ENCODE measurements at regions not wholly inside any gene's neighbourhood (a gene's known extent, or its start where the extent isn't known, plus 50 kb on each side); places are given as distances from the start of the nearest gene placed in this dataset.
"Not testable (repeated sequence)": the region's sequence is repeated elsewhere in the genome, so short reads cannot be mapped to it uniquely, and the experiment has no call there.

DNA sequence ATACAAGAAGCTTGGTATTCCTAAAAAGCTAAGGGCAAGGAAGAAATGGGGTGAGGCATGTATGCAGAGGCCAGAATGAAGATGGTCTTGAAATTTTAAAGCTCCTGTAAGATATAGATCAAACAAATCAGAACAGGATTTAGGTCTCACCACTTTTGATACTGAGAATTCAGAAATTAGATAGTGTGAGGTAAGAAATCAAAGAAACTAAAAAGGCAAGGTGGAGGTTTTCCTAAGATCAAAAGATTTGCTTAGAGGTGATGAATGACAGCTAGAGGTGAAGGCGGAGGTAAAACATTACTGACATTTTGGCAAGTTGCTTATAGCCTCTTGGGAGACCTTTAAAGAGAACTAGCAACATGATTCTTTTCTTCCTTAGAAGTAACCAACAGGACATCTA is 225.2 kb upstream of the SGK1 start:
- no peaks in the 10 kb centered on the region for H3K36me3 ChIP-seq
- no peak overlapping the region for H3K4me3 ChIP-seq (ENCODE audit: low read depth in 1 of 2, low read length in 1 of 2)
- peaks cover 0 to 8% of the 10 kb centered on the region in 2 experiments for H3K4me1 ChIP-seq (ENCODE audit: control insufficient read depth in 1 of 2, insufficient read depth in 1 of 2, low read depth in 1 of 2, low read length in 1 of 2)
- TF ChIP-seq, protein P1, sequence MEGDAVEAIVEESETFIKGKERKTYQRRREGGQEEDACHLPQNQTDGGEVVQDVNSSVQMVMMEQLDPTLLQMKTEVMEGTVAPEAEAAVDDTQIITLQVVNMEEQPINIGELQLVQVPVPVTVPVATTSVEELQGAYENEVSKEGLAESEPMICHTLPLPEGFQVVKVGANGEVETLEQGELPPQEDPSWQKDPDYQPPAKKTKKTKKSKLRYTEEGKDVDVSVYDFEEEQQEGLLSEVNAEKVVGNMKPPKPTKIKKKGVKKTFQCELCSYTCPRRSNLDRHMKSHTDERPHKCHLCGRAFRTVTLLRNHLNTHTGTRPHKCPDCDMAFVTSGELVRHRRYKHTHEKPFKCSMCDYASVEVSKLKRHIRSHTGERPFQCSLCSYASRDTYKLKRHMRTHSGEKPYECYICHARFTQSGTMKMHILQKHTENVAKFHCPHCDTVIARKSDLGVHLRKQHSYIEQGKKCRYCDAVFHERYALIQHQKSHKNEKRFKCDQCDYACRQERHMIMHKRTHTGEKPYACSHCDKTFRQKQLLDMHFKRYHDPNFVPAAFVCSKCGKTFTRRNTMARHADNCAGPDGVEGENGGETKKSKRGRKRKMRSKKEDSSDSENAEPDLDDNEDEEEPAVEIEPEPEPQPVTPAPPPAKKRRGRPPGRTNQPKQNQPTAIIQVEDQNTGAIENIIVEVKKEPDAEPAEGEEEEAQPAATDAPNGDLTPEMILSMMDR (IDR thresholded peaks at IDR 0.05) = no peak
- peaks cover 12% of the 10 kb centered on the region for H3K27me3 ChIP-seq
- H3K27ac ChIP-seq = no peak overlapping the region
- H3K9me3 ChIP-seq = no peaks in the 10 kb centered on the region

DNA sequence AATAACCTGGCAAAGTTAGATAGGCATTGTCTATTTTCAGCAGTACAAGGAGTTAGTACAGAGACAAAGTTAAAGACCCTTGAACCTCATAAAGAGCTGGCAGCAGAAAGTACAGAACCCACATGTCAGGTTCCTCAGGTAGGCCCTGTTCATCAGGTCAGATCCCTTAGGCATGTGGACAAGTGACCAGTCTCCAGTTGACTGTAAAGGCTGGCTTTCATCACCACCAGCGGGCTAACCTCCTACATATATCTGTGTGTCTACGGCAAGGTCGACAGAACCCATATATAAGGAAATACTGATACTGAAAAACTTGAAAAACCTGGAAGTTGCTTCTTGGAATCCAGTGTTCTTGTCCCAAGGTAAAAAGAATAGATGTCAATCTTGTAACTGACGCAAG is 223.1 kb upstream of the SGK1 start:
- H3K9me3 ChIP-seq = no peaks in the 10 kb centered on the region
- H3K36me3 ChIP-seq = no peaks in the 10 kb centered on the region
- TF ChIP-seq, protein P1 (IDR thresholded peaks at IDR 0.05) = no peak
- no peak overlapping the region for H3K27ac ChIP-seq
- peaks cover 12% of the 10 kb centered on the region for H3K27me3 ChIP-seq
- peaks cover 0 to 8% of the 10 kb centered on the region in 2 experiments for H3K4me1 ChIP-seq (ENCODE audit: control insufficient read depth in 1 of 2, insufficient read depth in 1 of 2, low read depth in 1 of 2, low read length in 1 of 2)
- H3K4me3 ChIP-seq (ENCODE audit: low read depth in 1 of 2, low read length in 1 of 2) = no peak overlapping the region

DNA sequence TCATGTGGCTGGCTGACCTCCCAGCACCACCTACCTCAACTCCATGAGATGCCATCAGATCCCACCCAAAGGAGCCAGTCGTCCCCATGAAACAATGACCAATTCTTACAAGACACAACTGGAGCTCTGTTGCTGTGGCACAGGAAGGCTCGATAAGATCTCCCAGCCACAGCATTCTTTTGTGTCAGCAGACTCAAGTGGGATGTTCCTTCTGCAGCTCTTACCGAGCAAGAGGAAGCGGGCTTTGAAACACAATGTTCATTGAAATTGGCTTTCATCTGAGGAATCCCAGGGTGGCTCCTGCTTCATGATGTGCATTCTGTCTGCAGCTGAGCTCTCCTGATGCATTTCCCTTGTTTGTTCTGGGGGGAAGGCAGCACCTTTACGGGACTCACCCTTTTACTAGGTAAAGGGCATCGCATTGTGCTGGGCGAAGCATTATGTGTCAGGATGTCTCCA is 222.0 kb upstream of the SGK1 start:
- Histone ChIP-seq H3K36me3 (no peaks in the 10 kb centered on the region), H3K4me1 (ENCODE audit: control insufficient read depth in 1 of 2, insufficient read depth in 1 of 2, low read depth in 1 of 2, low read length in 1 of 2) (peaks cover 0 to 6% of the 10 kb centered on the region in 2 experiments), H3K27me3 (peaks cover 12% of the 10 kb centered on the region), H3K4me3 (ENCODE audit: low read depth in 1 of 2, low read length in 1 of 2) (no peak overlapping the region), H3K27ac (no peak overlapping the region), H3K9me3 (no peaks in the 10 kb centered on the region)
- TF ChIP-seq, protein P1 (IDR thresholded peaks at IDR 0.05) = no peak

DNA sequence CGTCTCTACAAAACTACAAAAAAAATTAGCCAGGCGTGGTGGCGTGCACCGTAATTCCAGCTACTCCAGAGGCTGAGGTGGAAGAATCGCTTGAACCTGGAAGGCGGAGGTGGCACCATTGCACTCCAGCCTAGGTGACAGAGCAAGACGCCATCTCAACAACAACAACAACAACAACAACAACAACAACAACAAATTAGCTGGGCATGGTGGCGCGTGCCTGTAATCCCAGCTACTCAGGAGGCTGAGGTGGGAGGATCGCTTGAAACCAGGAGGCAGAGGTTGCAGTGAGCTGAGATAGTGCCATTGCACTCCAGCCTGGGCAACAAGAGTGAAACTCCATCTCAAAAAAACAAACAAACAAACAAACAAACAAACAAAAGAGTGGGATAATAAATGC is 219.9 kb upstream of the SGK1 start:
- H3K27me3 ChIP-seq = peaks cover 12% of the 10 kb centered on the region
- H3K36me3 ChIP-seq; H3K27ac ChIP-seq; H3K4me3 ChIP-seq (ENCODE audit: low read depth in 1 of 2, low read length in 1 of 2); H3K9me3 ChIP-seq; H3K4me1 ChIP-seq (ENCODE audit: control insufficient read depth in 1 of 2, insufficient read depth in 1 of 2, low read depth in 1 of 2, low read length in 1 of 2): not testable (repeated sequence)

DNA sequence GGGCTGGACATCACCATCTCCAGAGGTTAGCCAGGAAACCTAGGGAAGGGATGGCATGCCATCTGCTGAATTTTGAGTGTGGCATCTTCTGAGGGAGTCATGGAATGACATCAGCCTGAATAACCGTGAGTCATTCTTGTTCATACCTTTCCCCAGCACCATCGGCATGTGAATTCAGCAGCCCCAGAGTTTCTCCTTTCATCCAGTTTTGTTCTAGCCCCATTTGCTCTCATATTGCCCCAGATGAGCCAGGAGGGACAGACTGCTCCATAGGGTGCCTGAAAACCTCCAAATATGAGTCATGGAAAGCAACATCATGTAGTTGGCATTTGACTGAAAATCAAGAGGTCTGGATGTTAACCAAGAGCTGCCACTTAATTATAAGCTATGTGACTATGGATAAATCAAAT is 219.2 kb upstream of the SGK1 start:
- TF ChIP-seq, protein P1 (IDR thresholded peaks at IDR 0.05) = no peak
- H3K9me3 ChIP-seq = no peaks in the 10 kb centered on the region
- no peak overlapping the region for H3K4me3 ChIP-seq (ENCODE audit: low read depth in 1 of 2, low read length in 1 of 2)
- no peaks in the 10 kb centered on the region for H3K36me3 ChIP-seq
- peaks cover 12% of the 10 kb centered on the region for H3K27me3 ChIP-seq
- no peak overlapping the region for H3K27ac ChIP-seq
- H3K4me1 ChIP-seq (ENCODE audit: control insufficient read depth in 1 of 2, insufficient read depth in 1 of 2, low read depth in 1 of 2, low read length in 1 of 2) = no peaks in the 10 kb centered on the region

DNA sequence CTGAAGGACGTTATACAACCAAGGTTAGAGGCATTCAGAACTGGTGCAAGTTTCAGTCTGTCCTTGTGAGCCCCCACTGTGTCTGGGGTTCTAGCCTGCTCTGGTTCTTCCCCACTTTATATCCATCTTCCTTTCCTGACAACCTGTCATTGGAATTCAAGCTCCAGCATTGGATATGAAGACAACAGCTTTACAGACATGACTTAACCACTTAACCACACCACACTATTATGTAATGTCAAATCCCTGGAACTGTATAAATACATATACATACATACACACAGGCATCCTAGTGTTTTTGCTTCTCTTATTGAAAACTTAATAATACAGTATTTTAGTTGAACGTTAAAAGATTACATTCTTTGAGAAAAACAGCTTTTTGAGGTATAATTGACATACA is 217.9 kb upstream of the SGK1 start:
- Histone ChIP-seq H3K36me3 (no peaks in the 10 kb centered on the region), H3K9me3 (no peaks in the 10 kb centered on the region), H3K27ac (no peak overlapping the region), H3K4me1 (ENCODE audit: control insufficient read depth in 1 of 2, insufficient read depth in 1 of 2, low read depth in 1 of 2, low read length in 1 of 2) (peaks cover 2 to 5% of the 10 kb centered on the region in 2 experiments), H3K4me3 (ENCODE audit: low read depth in 1 of 2, low read length in 1 of 2) (no peak overlapping the region), H3K27me3 (peaks cover 12% of the 10 kb centered on the region)
- TF ChIP-seq, protein P1 (IDR thresholded peaks at IDR 0.05) = no peak
